GM12892 (cell line): ENCODE measurements at regions not wholly inside any gene's neighbourhood (a gene's known extent, or its start where the extent isn't known, plus 50 kb on each side); places are given as distances from the start of the nearest gene placed in this dataset.

ENCODE experiments used
- POLR2A ChIP-seq: IDR thresholded peaks from 2 replicates; pipeline ENCODE4 v1.6.1; 2011; ENCODE audit warnings: low read depth, low read length, control low read depth
- POLR2AphosphoS5 ChIP-seq: IDR thresholded peaks from 2 replicates; pipeline ENCODE4 v1.6.1; 2011; ENCODE audit warnings: low read depth, low read length, control low read depth

DNA sequence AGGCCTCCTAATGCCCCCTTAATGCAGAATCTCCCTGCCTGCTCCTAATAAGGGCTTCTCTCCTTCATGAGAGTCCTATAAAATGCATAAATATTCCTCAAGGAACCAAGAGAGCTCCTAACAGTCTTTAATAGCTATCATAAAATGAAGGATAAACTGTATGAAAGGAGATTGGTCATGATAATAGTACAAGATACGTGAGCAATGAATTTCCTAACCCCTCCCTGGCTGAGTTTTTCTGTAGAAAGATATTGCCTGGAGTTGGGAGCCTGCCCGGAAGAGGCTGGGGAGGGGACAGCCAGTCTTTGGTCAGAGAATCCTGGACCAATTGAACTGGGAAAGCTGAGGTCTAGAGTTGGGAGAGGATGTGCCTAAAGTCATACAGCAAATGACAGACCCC, 321.9 kb upstream of the CDH5 start:
- TF ChIP-seq POLR2A (no peak), POLR2AphosphoS5 (no peak)
